Tibial nerve (tissue), 4 donors: ENCODE measurements at regions not wholly inside any gene's neighbourhood (a gene's known extent, or its start where the extent isn't known, plus 50 kb on each side); places are given as distances from the start of the nearest gene placed in this dataset.

Experiments used
- CTCF ChIP-seq, 5 experiments: fragments of 200-600 bp in 3 of 5; fragments of 450-650 bp in 2 of 5; sonication (generic) in 3 of 5; IDR thresholded peaks; one replicate each; pipeline ENCODE4 v1.5.1; 2016 to 2019; ENCODE audit warnings: antibody characterized with exemption in 5 of 5, mild to moderate bottlenecking in 3 of 5, moderate library complexity in 2 of 5
- EP300 ChIP-seq, 2 donors: sonication (generic); formaldehyde crosslinking; IDR thresholded peaks; one replicate each; pipeline ENCODE4 v1.6.1; 2017; ENCODE audit warnings: antibody characterized with exemption in 2 of 2, mild to moderate bottlenecking in 1 of 2

GRCh38 chr7:115782696-115783490 lies 247.7 kb downstream of the TFEC start:
- TF ChIP-seq CTCF (IDR thresholded peaks at IDR 0.05) (no peak), EP300 (IDR thresholded peaks at IDR 0.05) (no peak)
